ENCODE measurements at regions not wholly inside any gene's neighbourhood (a gene's known extent, or its start where the extent isn't known, plus 50 kb on each side); places are given as distances from the start of the nearest gene placed in this dataset.

DNA sequence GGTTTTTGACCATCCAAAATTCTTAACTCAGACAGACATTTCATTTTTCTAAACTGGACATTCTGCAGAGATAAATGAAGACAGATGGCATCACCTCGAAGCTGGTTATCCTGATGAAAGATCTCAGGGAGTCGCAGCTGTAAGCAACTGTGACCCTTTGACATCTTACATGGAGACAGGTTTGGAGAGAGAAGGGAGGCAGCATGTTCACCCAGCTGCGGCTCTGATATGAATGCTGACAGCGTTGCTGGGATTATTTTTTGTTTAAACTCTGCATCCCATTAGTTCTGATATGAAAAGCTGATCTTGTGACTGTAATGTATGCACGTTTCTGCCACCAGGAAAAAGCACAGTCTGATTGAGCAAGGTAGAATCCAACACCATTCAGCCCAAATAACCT is 89.4 kb downstream of the C6orf118 start:
- Histone ChIP-seq H3K4me1 (no peaks in the 10 kb centered on the region), H3K4me3 (no peak overlapping the region), H3K27me3 (ENCODE audit: low read depth) (no peaks in the 10 kb centered on the region), H3K9me3 (replicated peaks) (peaks cover 2% of the 10 kb centered on the region), H3K27ac (replicated peaks) (no peak overlapping the region), H3K36me3 (no peaks in the 10 kb centered on the region)
- intact Hi-C loops (cut with micrococcal nuclease): no loop called here
- no peak for DNase-seq
- TF ChIP-seq, protein P1, sequence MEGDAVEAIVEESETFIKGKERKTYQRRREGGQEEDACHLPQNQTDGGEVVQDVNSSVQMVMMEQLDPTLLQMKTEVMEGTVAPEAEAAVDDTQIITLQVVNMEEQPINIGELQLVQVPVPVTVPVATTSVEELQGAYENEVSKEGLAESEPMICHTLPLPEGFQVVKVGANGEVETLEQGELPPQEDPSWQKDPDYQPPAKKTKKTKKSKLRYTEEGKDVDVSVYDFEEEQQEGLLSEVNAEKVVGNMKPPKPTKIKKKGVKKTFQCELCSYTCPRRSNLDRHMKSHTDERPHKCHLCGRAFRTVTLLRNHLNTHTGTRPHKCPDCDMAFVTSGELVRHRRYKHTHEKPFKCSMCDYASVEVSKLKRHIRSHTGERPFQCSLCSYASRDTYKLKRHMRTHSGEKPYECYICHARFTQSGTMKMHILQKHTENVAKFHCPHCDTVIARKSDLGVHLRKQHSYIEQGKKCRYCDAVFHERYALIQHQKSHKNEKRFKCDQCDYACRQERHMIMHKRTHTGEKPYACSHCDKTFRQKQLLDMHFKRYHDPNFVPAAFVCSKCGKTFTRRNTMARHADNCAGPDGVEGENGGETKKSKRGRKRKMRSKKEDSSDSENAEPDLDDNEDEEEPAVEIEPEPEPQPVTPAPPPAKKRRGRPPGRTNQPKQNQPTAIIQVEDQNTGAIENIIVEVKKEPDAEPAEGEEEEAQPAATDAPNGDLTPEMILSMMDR (IDR thresholded peaks at IDR 0.05; ENCODE audit: borderline replicate concordance): no peak

DNA sequence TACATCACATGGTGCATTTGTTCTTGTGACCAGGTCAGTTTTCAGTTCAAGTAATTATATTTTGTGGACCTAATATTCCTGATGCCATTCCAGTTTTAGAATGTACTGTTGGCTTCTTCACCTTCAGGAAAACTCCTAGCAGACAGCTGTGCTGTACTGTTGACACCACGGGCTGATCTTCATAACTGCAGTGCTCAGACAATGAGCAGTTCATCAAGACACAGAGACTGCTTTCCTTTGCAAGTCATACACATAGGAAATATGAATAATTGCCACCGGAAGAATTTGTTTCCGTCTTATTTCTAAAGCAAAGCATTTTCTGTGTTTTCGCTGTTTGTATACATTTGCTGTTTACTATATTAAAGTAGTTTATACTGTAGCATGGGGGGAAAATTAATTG is 89.8 kb downstream of the C6orf118 start:
- intact Hi-C loops (cut with micrococcal nuclease): no loop called here
- peaks cover 6% of the 10 kb centered on the region for H3K9me3 ChIP-seq (replicated peaks)
- TF ChIP-seq, protein P1 (IDR thresholded peaks at IDR 0.05; ENCODE audit: borderline replicate concordance): no peak

DNA sequence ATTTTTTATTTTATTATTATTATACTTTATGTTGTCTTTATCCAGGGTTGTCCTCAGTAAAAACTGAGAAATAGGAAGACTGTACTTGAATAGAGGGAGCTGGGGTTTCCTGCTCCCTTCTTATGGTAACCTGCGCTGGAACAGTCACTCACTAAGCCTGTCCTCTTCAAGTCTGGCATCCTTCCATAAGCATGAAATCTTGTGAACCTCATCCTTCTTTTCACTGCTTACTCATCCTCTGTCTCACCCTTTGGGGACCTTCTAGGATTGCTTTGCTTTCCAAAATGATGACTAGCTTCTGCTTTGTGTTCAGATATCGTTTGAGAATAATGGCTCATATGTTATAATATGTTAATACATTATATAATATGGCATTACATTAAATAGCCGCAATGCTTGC is 90.6 kb downstream of the C6orf118 start:
- DNase-seq: no peak
- Histone ChIP-seq H3K27ac (replicated peaks) (no peak overlapping the region), H3K36me3 (no peaks in the 10 kb centered on the region), H3K27me3 (ENCODE audit: low read depth) (no peaks in the 10 kb centered on the region), H3K4me3 (no peak overlapping the region), H3K9me3 (replicated peaks) (peaks cover 14% of the 10 kb centered on the region), H3K4me1 (no peaks in the 10 kb centered on the region)
- intact Hi-C loops (cut with micrococcal nuclease): no loop called here
- TF ChIP-seq, protein P1 (IDR thresholded peaks at IDR 0.05; ENCODE audit: borderline replicate concordance): no peak

More for the DNA sequence above, 89.8 kb downstream of the C6orf118 start:
- Histone ChIP-seq H3K4me3 (no peak overlapping the region), H3K4me1 (no peaks in the 10 kb centered on the region), H3K27me3 (ENCODE audit: low read depth) (no peaks in the 10 kb centered on the region), H3K36me3 (no peaks in the 10 kb centered on the region), H3K27ac (replicated peaks) (no peak overlapping the region)
- DNase-seq: no peak

DNA sequence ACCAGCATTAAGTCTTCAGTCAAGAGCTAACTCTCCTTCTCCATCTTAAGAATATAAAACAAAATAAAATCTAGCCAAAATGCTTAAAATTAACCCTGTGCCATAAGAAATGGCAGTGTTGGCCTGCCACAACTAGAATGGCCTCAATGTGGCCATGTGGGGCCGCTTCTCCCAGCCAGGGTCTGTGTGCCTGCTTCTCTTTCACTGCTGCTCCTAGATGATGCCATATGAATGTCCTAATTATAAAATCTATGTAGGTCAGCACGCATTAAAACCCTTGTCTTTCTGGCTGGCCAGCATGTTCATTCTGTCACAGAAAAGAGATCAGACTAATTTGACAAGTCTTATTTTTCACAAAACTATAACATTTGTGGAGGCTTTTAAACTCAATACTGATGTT is 102.6 kb downstream of the C6orf118 start:
- no peak for DNase-seq
- TF ChIP-seq, protein P1 (IDR thresholded peaks at IDR 0.05; ENCODE audit: borderline replicate concordance): no peak
- Histone ChIP-seq H3K36me3 (no peaks in the 10 kb centered on the region), H3K9me3 (replicated peaks) (peaks cover 2% of the 10 kb centered on the region), H3K4me1 (no peaks in the 10 kb centered on the region), H3K27ac (replicated peaks) (no peak overlapping the region), H3K27me3 (ENCODE audit: low read depth) (no peaks in the 10 kb centered on the region), H3K4me3 (no peak overlapping the region)
- intact Hi-C loops (cut with micrococcal nuclease): no loop called here

DNA sequence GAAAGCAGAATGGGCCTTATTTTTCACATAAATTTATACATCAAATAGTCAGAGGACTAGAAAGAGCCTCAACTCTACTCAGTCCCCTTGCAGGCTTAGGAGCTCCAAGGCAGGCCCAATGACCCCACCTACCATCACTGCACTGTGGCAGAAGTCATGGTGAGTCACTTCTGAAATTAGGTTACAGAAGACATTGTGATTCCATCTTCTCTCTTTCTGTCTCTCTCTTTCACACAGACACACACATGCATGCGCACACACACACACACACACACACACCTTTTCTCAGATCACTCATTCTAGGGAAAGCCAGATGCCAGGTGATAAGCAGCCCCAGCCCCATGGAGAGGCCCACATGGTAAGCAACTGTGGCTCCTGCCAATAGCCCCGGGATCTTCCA is 103.8 kb downstream of the C6orf118 start:
- no peak for DNase-seq
- TF ChIP-seq, protein P1 (IDR thresholded peaks at IDR 0.05; ENCODE audit: borderline replicate concordance): no peak
- Histone ChIP-seq H3K9me3 (replicated peaks) (peaks cover 9% of the 10 kb centered on the region), H3K36me3 (no peaks in the 10 kb centered on the region), H3K27ac (replicated peaks) (no peak overlapping the region), H3K4me3 (no peak overlapping the region), H3K27me3 (ENCODE audit: low read depth) (no peaks in the 10 kb centered on the region), H3K4me1 (no peaks in the 10 kb centered on the region)
- intact Hi-C loops (cut with micrococcal nuclease): no loop called here

All from left ventricle myocardium inferior (tissue), 1 donor.